GM18873 (cell line): ENCODE measurements at regions not wholly inside any gene's neighbourhood (a gene's known extent, or its start where the extent isn't known, plus 50 kb on each side); places are given as distances from the start of the nearest gene placed in this dataset.
A peak's percentile ranks its signal among the peaks of the same experiment; 100 is the strongest.
"Not testable (repeated sequence)": the region's sequence is repeated elsewhere in the genome, so short reads cannot be mapped to it uniquely, and the experiment has no call there.

Source experiments
- ATAC-seq: cut with Tn5 transposase; IDR thresholded peaks from one replicate; pipeline ENCODE4 v1.9.1; 2021; ENCODE audit warnings: mild to moderate bottlenecking, moderate library complexity, moderate number of reproducible peaks; ENCODE audit not compliant: unreplicated experiment, low FRiP score

DNA sequence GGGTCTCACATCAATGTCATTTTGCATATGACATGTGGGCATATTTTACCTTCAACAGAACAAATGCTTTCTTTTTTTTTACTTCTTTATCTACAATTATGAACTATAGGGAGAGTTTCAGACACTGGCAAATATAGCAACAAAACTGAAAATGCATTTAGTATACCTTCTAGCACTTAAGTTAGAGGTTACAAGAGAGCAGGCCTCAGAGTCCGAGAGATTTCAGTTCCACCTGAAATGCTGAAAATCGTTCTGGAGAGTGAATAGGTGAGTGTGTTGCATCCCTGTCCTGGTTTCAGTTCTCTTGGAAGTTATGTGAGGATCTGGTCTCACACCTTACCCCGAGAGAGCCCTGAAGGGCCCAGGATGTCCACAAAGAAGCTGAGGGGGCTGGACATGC is 337.8 kb upstream of the FRG1 start:
- not testable (repeated sequence) for ATAC-seq

DNA sequence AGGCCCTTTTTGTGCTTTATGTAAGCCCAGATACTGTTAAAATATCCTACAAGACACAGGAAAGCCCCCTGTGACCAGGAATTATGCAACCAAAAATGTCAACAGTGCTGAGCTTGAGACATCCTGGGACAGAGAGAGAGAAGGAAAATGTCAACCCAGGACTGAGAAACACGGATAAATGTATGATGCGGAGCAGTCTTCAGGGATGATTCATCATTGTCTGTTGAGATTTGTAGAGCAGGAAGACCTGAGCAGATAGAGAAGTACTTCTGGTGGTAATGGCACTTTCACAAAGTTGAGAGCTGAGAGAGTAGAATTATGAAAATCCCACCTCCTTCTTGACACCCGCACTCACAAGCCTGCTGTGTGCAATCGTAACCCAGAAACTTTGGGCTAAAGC is 330.1 kb upstream of the FRG1 start:
- not testable (repeated sequence) for ATAC-seq

DNA sequence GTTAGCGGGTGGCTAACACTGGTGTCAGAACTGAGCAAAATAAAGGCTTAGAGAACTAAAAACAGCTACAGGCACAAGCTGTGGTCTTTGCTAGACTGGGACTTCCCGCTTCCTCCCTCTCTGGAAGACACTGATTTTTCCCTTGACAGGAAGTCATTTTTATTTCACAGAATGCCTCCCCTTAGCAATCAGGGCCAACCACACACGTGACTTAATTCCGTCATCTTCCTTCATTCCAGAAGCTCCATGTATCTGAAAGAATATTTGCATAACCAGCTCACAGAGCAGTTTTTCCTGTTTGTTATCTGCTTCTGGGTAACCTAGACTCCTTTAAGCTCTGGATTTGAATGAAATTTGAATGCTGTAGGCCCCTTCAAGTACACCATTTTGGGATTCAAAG is 327.5 kb upstream of the FRG1 start:
- ATAC-seq = no peak

DNA sequence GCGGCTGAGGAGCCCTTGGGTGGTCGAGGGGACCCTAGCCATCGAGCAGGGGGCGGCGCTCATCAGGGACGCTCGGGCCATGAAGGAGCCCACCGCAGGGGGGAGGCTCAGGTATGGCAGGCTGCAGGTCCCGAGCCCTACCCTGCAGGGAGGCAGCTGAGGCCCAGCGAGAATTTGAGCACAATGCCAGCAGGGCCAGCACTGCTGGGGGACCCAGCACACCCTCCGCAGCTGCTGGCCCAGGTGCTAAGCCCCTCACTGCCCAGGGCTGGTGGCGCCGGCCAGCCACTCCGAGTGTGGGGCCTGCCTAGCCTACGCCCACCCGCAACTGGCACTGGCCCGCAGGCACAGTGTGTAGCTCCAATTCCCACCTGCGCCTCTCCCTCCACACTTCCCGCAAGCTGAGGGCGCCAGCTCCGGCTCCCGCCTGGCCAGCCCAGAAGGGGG is 325.4 kb upstream of the FRG1 start:
- ATAC-seq = no peak

DNA sequence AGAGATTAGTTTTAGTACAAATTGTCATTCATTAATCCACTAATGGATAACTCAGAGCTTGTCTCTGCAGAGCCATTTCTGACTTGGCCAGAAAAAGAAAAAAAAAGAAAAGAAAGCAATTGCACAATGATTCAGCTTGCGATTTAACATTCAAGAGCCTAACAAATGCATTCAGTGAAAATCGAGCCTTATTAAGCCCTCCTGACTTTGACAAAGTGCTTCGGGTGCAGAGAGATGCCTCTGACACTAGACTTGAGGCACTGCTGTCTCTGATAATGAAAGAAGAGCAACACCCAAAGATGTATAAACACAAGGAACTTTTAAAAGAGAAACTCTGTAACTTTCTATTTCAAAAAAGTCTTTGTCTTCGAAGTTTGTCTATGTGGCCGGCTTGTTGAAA is 322.9 kb upstream of the FRG1 start:
- ATAC-seq = not testable (repeated sequence)

DNA sequence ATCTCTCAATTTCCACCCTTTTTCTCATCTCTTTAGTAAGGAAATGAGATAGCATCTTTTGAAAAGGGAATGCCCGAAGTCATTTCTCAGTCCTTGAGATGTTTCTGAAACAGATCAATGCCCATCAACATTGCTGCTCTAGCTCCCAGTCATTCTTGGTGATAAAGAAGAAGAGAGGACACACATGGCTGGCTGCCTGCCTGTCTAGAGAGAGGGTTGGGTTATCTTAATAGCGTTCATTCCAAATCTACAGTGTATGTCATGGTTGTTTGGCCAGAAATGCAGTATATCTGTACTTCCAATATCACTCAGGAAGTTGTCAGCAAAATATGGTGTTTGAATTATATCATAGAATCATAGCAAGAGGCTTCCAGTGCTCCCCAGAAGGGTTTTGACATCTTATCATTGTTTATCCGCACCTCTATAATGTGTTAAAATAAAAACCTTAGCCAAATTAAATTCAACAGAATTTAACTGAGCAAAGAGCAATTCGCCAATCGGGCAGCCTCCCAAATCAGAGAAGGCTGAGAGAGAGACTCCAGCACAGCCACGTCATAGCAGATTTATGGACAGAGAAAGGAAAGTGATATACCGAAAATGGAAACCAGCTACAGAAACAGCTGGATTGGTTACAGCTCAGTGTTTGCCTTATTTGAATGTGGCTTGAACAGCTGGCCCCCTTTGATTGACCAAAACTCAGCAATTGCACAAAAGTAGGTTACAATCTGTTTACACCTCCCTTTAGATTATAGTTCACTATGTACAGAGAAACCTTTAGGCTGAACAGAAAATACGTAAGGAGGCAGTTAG is 321.0 kb upstream of the FRG1 start:
- ATAC-seq = peak; percentile 47

DNA sequence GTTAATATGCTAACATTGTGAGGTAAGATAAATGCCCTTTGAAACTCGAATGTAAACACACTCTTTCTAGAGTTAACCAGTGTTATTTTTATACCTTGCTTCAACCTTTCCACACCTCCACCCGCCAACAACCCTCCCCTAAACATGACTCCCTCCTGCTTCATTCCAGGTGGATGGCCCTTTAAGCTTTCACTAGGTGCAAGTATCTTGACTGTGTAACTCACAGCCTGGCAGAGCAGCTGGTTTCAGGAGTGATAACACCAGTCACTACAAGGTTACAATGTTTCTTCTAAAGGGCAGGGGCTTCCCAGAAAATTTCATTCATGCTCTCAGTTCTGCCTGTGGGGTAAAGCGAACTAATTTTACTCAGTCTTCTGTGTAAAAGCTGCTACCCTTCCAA is 318.1 kb upstream of the FRG1 start:
- ATAC-seq = not testable (repeated sequence)

DNA sequence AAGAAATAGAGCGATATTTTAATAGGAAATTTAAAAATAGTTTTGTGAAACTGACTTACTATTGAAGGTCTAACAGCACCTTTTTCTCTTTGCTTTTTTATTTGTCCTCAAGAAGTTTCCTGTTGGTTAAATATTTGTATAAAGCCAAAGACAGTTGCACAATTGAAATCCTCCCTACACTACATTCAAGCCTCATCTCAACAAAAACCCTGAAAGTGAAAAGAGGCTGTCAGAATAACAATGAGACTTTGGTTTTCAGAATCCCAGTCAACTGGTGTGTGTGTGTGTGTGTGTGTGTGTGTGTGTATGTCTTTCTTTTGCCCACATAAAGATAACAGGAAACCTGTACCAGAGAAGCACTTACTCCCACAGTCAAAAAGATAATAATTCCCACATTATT is 313.6 kb upstream of the FRG1 start:
- not testable (repeated sequence) for ATAC-seq

DNA sequence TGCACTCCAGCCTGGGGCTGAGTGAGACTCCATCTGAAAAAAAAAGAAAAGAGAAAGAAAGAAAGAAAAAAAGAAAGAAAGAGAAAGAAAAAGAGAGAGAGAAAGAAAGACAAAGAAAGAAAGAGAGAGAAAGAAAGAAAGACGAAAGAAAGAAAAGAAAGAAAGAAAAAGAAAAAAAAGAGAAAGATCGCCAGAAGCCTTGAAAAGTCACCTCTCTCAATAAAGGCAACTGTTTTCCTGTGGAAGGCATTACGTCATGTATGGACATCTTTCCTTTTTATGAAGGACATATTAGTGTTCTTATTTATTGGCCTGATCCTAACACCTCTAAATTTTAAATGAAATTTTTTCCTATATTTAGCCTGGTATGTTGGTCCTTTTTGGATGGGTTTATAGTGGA is 310.9 kb upstream of the FRG1 start:
- not testable (repeated sequence) for ATAC-seq

DNA sequence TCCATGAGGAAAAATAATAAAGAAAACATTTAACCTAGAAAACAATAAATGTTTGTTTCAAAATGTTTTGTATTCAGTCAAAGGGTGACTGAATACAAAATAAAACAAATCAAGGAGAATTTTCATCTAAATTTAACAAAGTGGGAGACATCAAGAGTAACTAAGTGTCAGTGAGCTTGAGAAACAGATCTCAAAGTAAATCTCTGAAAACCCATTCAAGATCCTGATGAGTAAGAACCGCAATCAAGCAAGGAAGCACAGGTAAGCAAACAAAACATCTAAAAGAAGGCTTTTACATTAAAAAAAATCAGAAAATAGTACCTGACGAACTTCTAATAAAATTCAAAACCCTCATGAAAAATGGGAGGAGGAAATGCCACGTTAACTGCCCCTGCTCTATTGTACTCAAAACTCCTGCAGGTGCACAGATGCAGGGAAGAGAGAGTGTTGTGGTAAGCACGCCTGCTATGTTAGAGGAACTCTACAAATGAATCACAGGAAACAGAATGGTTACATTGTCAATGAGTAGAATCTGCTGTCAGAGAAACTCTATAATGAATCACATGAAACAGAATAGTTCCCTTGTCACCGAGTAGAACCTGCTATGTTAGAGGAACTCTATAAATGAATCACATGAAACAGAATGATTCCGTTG is 309.6 kb upstream of the FRG1 start:
- ATAC-seq = peak; percentile 99

DNA sequence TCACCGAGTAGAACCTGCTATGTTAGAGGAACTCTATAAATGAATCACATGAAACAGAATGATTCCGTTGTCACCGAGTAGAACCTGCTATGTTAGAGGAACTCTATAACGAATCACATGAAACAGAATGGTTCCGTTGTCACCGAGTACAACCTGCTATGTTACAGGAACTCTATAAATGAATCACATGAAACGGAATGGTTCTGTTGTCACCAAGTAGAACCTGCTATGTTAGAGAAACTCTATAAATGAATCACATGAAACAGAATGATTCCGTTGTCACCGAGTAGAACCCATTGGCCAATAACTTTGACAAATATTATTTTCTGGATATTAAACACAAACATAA is 309.1 kb upstream of the FRG1 start:
- ATAC-seq = not testable (repeated sequence)

DNA sequence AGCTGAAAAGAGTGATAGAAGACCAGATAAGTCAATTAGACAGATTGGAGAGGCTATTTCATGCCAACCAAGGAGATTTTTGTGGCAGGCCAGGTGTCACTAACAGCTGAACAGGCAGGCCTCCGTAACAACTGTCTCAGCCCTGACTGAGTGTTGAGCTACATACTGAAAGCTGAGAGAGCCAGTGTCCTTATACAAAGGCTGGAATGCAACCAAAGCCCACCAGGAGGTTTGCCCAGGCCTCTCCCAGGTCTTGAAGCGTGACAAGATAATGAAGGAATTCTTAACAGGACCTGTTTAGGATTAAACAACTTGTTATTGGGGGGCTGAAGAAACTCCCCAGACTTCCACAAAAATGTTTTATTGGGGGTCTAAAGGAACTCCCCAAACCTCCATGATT is 290.2 kb upstream of the FRG1 start:
- ATAC-seq = not testable (repeated sequence)

DNA sequence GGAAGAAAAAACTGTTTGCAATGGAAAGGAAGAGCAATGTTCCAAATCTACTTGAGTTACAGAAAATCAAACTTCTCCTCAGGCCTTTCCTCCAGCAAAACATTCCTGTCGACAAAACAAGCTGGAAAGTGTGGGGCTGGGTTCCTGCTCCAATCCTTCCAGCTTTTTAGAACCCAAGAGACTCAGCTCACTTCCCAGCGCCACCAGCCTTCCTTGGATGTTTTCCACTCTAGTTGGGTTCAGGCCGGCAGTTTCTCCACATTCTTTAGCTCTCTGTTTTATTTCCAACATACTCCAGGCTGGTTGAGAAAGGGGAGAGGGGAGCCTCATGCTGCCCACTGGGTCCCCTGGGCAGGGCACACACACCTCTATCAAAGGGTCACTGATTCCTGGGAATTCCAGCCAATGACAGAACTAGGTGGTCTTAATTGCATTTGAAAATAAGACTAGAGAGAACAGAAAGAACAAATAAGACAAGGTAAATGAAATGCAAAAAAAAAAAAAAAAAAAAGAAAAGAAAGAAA is 287.5 kb upstream of the FRG1 start:
- not testable (repeated sequence) for ATAC-seq

DNA sequence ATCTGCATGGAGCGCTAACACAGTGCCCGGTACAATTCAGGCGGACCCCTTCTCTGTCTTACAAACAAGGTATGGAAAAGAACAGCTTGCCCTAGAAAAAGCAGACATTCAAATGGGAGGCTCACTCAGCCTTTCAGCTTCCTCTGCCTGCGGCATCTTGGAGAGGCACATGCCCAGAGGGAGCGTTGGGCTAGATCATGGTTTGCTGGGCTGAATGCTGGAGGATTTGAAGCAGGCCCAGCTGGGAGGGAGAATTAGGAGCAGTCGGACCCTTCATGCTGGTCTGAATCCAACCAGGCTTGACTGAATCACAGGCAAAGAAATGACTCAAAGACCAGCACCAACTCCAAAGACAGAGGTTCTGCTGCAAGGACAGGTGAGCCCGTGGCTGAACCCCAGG is 286.7 kb upstream of the FRG1 start:
- not testable (repeated sequence) for ATAC-seq

DNA sequence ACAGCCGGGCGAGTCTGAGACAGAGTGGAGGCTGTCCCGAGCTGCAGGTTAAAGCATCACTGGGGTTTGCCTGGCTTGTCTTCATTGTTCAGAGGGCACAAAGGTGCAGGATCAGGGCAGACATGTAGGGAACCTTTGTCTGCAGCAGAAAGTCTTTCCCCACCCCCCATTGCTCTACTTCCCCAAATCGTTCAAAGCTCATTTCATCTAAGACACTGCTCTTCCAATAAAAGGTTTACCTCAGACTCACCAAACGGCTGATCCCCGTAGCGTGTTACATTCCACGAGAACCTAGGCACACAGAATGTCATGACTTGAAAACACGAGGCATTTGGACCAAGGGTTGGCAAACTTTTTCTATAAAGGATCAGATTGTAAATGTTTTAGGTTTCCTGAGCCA is 286.3 kb upstream of the FRG1 start:
- not testable (repeated sequence) for ATAC-seq

DNA sequence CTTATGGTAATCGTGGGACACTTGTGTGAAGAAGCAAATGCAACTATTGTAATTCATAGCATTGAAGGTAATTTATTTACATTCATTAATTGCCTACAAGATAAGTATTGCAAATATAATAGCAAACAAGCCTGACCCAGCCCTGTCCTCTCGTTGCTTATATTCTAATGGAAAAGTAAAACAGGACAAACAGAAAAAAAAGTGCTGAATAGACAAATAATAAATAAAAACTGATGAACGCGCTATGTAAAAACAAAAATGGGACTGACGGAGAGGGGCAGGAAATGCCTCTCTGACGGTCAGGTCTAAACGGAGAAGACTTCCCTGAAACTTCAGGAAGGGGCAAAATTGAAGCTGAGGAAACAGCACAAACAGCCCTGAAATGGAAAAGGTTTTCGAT is 284.9 kb upstream of the FRG1 start:
- ATAC-seq = not testable (repeated sequence)

DNA sequence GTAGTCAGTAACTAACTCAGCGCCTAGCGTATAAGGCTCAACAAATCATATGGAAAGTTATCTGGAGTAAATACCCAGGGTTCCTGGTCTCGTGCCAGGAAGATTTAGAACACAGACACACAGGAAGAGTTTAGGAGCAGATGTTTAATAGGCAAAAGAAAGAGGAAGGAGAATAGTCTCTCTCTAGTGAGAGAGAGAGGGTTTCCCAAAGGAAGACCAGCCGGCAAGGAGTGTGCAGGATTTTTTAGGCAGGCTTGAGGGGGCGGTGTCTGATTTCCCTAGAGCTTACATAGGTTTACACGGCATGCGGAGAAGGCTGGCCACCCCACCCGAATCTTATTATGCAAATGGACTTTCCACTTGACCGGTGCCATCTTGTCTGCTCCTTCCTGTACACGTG is 284.0 kb upstream of the FRG1 start:
- no peak for ATAC-seq

DNA sequence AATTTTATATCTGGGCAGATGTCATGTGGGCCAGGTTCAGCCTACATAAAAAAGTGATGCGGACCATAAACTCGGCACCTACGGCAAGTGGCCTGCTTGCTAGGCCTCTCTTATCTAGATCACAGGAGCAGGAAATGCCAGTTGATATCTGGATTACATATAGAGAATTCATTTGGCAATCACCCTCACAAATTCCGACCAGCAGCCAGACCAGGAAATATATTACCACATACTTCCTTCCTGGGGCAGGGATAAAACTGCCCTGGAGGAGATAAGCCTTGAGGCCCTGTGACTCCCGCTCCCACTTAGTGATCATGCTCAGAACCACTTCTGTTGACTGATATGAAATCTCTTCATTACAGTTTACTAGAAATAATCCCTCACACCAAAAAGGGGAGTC is 282.4 kb upstream of the FRG1 start:
- ATAC-seq = not testable (repeated sequence)

DNA sequence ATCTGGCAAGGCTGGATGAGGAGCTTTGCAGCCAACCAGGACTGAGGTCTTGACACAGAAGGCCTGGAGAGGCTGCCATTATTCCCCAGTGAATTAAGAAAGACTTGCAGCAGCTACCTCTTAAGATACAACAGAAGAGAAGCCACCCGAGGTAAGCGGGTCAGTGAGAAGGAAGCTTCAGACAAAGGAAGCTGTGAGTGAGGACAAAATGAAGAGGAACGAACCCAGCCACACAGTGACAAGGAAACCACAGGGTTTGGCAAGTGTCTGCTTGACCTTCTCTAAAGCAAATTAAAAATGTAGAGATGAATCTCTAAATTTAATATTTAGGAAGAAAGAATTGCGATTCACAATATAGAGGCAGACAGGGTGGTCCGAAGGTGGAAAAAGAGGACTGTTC is 281.8 kb upstream of the FRG1 start:
- not testable (repeated sequence) for ATAC-seq

DNA sequence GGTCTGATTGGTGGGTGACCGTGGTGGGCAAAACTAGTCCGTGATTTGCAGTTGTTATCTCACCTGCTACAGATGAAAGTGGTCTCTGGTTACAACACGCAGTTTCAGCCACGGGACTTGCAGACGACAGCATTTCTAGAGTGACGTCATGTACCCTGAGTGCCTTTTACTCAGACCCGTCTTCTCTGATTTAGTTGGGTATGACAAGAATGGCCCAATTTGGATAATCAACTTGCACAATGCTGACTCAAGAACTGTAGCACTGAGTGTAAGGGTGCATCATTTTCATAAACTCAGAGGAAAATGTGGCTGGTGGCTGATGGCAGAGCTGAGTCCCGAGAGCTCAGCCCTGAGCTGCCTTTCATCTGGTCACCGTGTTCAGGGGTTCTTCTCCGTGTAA is 281.4 kb upstream of the FRG1 start:
- no peak for ATAC-seq

DNA sequence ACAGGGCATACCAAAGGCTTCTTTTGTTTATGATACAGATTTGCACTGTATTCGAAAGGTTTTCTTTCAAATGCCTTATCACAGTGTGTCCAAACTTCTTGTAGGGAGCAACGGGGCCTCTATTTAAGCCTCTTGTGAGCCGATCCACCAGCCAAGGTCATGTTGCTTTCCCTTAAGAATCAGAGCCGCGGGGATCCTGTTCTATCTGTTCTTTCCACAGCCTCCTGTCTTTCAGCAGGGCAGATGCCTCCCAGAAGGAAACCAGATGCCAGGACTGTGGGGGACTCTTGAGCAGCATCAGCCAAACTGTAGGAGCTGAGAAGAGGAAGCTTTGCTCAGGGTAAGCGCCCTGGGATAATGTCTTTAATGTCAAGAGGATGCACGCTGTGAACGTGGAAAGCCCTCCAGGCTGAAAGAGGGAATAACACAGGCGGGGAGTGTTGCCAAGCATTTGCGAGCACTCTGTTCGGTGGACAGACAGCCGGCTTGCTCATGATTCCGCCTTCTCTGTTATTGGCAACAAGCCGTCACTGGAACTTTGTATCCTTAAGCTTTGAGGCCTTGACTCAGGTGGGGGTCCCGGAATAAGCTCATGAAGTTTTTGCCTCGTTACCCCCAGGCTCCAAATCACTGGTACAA is 279.8 kb upstream of the FRG1 start:
- ATAC-seq = no peak
